Activated CD4-positive, alpha-beta T cell treated with anti-CD3 and anti-CD28 coated beads for 4 hours (primary cell): ENCODE measurements at regions not wholly inside any gene's neighbourhood (a gene's known extent, or its start where the extent isn't known, plus 50 kb on each side); places are given as distances from the start of the nearest gene placed in this dataset.

ENCODE experiments used
- DNase-seq, 2 donors: peaks; one replicate each; pipeline ENCODE4 v3.0.0-alpha.2; 2020

DNA sequence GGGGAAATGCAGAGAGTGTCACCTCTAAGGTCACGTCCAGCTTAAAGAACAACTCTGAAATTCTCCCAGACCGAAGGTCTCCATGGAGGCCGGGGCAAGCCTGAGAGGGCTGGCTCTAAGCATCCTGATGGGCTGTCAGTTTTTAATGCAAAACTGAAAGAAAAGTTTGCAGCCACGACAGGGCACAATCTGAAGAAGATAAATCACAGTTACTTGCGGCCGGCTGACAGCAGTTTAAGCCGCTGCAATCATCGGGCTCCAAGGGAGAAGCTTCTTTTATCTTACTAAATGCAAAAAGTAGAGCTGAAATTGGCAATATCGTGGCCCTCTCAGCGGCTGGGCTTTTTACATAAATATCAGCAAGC is 168.8 kb downstream of the CYLD start:
- DNase-seq: no peak

DNA sequence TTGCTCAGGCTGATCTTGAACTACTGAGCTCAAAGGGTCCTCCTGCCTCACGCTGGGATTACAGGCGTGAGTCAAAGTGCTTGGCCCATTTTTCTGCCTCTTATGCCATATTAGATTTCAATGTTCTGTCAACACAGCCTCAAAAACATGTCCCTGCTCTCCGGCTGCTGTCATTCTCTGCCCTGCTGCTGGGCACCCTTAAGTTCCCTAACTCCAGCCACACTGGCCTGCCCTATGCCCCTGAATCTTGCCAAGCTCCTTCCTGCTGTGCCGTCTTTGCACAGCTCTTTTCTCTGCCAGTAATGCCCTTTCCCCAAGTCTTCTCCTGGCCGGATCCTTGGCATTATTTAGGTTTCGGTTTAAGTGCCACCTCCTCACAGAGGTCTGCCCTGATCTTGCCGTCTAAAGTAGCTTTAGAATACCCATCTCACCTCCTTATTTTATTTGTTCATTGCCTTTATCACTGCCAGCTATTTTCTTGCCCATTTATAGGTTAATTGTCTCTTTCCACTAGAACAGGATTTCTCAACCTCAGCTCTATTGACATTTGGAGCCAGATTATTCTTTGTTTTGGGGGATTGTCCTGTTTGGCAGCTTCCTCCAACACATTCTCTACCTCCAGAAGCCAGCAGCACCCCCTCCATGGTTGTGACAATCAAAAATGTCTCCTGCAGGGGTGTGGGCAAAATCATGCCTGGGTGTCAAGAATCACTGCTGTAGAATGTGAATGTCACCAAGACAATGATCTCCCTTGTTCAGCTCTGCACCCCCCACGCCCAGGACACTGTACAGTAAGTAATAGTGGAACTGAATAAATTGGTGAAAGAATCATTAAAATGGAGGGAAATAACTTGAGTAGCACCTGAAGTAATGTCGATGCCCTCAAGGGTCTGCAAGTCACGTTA is 168.2 kb downstream of the CYLD start:
- no peak for DNase-seq

DNA sequence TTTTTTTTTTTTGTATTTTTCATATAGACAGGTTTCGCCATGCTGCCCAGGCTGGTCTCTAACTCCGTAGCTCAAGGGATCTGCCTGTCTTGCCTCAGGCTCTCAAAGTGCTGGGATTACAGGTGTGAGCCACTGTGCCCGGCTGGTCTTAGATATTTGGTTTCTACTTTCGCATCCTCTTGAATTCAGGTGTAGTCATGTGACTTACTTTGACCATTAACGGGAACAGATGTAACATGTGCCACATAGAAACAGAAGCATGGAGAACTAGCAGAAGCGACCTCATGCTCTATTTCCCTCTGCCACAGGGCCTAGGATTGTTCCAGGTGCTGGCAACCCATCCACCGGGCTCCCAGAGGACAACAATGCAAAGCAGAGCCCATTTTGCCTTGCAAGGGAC is 166.6 kb downstream of the CYLD start:
- no peak for DNase-seq

DNA sequence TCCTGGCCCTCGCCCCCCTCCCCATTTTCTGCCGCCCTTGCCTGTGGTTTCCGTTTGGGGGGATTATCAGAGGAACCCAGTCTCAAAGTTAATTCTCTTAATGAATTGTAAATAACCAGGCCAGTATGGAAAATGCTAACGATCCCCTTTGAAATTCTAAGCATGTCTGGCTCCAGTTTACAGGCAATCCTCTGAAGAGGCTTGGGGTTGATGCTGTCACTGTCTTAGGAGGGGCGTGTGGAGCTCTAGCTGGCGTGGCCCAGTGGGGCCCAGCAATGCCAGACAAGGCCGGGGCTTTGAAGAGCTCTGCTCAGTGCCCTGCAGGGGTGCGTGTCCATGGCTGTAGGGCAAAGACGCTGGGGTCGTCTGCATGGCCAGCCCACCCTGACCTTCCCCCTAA is 164.6 kb downstream of the CYLD start:
- DNase-seq: no peak

DNA sequence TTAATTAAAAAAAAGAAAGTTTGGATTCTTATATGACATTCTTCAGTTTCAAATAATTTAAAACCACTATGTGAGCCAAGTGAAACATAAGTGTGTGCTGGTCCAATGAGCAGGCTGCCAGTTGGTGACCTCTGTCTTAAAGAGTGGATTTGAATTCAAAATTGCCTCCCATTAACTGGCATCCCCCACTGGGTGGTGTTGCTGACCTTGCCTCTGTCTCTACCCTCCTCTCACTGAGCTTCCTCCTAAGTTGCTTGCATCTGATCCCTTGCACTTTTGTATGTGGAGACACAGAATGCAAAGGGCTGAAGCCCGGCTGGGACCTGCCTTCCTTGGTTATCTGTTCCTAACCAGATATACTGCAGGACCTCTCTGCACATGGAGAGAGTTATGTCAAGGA is 160.6 kb downstream of the CYLD start:
- DNase-seq: no peak

DNA sequence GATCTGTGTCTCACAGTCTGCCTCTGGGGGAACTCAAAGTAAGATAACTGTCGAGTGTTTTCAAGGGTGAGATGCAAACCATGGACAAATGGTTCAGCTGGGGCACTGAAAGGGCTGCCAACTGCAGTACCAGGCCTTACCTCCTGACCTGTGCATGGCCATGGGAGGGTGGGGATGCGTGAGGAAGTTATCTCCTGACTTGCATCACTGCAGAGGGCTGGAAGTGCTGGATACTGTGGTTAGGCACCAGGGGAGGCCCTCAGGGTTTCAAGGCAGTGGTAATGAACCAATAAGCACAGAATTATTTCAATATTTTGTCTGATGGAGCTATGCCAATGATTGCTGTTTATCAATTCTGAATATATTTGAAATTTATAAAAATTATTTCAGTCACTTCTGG is 159.2 kb downstream of the CYLD start:
- no peak for DNase-seq

DNA sequence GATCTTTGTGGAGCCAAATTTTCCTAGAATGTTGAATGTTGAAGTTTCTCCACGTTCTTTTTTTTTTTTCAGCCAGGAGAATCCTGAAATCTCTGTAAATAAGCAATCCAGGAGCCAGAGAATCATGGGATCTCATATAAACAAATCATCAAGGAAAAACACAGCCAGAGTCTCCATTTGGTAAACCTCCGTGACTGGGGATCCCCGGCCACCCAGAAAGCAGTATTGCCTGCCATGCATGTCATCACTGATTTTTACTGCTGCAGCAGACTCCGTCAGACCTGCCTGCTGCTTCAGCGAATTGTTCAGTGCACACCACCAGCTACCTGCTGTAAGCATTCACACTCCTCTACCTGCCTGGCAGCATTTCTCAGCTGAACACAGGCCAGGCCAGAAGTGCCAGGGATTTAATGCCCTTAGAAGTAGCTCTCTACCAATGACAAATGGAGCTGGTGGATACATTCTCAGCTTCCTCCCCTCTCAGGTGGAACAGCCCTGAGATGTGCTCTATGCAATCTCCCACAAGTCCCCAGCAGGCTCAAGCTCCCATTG is 158.6 kb downstream of the CYLD start:
- no peak for DNase-seq

DNA sequence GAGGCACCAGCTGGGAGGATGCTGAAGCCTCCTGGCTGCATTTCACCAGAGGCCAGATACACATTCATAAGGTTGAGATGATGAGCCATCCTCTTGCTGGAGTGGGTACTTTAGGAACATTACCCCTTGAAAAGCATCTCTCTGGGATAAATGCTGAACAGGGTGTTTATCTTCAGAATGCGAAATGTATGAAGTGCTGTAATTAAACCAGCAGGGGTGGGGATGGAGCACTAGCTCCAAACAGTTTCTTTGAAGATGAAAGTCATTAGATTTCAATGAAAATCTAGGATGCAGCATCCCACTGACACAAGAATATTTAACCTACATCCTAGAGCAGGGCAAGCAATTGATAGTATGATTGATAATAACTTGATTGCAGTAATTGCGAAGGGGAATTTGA is 158.1 kb downstream of the CYLD start:
- DNase-seq: no peak

DNA sequence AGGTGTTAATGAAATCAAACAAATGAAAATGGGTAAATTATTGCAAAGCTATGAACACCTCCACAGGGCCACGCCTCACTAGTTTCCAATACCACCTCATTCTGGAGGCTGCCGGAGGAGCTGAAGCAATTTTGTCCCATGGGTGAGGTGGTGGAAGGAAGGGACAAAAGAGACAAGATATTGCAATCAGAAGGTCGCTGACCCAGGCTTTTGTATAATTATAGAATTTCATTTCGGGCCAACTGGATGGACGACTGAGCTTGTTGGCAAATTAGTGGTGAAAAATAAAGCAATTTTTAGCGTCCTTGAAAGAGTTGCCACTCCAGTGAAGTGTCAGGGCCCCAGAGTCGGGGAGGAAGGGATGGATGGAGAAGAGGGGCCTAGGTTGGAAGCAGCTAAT is 147.9 kb downstream of the CYLD start:
- no peak for DNase-seq

DNA sequence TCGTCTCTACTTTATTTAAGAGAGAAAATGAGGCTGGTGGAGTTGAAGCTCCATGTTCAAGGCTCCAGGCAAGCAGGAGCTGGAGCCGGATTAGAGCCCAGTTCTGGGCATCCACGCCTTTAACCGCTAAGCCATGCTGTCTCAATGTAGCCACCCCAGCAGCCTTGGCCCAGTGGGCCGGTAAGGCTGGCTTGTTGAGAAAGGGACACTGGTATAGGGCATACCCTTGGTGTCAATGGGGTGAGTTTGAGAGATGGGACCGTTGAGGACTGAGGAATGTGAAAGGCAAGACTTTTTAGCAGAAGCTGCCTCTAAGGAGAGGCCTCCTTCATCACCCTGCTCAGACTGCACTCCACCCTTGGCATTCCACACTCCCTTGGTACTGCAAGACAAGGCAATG is 147.4 kb downstream of the CYLD start:
- no peak for DNase-seq

DNA sequence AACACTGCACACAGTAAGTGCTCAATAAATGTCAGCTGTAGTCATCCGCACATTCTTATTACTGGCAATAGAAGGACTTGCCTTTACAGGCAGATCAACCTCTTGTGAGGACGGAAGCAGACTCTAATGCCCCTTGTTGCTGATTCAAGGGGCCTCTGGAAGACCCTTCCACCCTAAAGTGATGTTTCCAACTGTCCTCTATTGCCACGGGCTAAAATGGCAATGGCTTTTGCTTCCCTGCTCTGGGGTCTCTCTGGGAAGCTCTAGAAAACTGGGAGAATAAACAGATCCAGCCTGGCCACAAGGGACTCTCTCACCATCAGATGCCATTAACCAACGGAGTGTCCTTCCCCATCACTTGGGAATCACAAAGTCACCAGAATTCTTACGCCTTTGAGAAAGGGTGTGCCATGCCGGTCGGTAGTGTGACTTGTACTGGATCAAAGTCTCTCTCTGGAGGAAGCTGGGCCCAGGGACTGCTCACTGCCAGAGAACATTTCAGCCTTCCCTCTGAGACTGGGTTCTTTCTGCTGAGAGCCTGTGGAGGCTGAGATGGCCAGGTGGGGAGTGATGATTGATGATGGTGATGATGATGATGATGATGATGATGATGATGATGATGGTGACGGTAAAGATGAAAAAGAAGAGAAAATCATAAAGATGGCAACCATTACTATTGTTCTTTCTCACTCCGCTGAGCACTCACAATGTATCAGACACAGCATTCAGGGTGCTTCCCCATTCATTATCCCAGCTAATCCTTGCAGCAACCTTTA is 146.8 kb downstream of the CYLD start:
- DNase-seq: no peak

DNA sequence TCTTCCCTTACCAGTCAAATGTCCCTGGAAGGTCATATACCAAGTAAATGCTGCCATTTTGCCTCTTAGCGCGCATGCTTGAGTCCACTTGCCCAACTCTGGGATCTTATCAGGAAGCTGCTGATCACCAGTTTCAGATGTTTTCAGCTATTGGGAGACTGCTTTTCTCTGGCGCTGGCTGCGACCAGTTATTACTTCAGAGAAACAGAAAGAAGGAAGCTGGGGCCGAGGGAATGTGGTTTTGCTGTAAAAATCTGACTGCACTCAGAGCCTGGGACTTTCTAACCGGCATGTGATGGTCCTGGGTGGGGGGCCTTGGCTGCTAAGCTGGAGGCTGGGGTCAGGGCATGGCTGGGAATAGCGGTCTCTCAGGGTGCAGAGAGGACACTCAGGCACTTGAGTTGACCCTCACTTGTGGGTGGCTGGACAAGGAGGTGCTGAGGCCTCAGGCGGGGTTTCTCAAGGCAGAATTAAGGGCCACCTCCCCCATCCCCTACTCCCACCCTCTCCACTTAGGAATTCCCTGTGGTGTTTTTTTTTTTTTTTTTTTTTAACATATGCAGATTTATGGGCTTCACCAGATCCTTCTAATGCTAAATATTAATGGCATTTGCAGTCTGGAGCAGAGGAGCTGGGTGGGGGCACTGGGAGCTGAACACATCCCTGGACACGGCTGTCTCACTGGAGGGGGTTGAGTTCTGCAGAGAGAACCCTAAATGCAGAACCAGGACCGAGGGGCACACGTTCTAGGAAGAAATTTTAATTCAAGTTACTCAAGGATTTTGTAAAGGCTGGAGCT is 145.8 kb downstream of the CYLD start:
- no peak for DNase-seq

DNA sequence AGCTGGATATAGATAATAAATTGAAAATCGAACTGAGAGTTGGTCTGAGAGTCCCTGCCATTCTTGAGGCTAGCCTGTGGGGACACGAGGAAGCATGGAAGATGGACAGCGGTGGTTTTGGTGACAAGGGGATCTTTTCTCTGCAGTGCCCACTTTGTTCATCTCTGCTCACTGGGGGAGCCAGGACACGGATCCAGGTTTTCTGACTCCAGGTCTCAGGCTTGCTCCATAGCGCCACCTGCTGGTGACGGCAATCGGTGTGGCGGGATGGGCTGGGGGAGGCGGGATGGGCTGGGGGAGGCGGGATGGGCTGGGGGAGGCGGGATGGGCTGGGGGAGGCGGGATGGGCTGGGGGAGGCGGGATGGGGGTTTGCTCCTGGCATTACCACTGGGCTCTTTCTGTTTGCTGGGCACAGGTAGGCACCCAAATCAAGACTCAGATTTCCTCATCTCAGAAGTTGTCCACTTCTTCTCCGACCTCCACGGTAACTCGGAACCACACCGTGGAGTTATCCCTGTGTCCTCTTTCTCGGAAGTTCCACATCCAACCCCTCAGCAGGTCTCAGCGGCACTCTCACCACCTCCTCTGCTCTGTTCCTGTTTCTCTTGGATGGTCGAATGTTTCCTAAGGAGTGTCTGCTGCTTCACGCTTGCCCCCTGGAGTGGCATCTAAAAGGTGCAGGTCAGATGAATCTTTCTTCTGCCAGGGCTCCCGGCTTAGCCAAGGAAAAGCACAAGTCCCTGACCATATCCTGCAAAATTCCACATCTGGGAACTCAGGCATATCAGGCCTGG is 142.4 kb downstream of the CYLD start:
- peak in 1 of 2 donors; percentile 16 for DNase-seq

DNA sequence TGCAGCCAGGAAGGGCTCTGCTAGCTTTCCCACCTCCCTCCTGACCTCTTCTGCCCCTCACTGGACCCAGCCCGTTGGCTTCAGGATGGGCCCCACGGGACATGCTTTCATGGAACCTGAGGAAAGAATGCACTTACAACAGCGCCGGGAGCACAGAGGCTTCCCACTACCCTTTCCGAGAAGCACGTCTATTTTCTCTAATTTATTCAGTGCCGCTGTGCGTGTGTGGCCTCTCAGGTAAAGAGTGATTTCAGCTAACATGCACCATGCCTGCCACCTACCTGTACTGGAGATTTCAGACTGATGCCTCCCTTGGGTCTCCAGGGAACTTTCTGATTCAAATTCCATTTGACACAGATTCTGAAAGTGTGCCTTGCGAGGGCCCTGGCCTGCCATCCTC is 140.1 kb downstream of the CYLD start:
- DNase-seq: no peak

DNA sequence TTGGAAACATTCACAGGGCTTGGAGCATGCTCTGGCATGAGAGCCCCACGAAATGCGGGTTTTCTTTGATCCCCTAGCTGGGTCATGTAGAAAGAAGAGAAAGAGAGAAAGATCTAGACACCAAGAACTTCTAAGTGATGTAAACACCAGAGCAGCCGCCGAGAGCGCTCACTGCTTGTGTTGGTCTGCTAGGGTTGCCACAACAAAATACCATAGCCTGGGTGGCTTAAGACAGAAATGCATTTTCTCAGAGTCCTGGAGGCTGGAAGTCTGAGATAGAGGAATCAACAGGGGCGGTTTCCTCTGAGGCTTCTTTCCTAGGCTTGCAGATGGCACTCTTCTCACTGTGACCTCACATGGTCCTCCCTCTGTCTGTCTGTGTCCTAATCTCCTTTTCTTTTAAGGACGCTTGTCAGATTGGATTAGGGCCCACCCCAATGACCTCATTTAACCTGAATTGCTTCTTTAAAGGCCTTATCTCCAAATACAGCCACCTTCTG is 139.5 kb downstream of the CYLD start:
- DNase-seq: no peak

DNA sequence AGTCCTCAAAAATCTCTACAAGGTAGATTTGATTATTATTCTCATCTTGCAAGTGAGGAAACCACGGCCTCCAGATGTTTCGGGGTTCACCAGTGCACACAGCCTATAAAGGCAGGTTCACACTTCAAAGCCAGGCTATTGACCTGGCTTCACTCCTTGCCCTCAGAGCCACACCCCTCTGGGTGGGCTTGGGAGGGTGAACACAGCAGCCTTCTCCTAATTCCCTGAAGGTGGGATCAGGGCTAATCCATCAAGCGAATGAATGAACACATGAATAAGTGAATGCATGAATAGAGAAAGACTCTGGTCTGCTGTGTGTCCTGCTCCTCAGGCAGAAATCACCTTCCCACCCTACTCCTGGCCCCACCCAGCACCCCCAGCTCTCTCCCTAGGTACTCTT is 139.0 kb downstream of the CYLD start:
- DNase-seq: no peak

DNA sequence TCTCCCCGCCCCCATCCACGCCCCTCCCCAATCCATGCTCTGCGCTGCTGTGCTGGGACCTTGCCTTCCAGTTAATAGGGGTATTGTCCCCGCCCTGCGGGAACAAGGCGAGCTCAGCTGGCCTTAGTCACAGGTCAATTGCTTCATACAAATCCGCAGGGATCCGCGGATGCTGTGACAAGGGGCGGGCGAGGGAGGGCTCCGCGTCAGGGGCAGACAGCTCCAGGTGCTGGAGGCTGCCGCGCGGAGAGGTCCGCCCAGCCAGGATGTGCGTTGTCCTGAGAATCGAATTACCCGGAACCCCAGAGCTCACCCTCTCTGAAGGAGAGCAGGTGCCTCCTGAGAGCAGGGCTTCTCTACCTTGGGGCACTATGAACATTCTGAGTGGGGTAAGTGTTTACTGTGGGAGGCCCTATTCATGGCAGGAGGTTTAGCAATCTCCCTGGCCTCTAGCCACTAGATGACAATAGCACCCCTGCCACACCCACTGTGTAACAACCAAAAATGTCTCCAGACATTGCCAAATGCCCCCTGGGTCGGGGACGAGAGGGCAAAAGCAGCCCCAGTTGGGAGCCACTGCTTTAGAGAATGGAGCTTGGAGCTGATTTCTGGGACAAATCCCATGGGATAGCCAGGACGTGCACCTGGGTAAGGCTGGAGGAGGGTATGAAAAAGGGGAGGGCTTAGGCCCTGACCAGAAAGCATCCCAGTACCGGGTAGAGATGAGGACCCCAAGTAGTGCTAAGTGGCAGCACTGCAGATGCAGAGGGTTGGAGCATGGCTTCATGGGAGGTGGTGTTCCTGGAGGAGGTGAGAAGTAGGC is 138.2 kb downstream of the CYLD start:
- no peak for DNase-seq

DNA sequence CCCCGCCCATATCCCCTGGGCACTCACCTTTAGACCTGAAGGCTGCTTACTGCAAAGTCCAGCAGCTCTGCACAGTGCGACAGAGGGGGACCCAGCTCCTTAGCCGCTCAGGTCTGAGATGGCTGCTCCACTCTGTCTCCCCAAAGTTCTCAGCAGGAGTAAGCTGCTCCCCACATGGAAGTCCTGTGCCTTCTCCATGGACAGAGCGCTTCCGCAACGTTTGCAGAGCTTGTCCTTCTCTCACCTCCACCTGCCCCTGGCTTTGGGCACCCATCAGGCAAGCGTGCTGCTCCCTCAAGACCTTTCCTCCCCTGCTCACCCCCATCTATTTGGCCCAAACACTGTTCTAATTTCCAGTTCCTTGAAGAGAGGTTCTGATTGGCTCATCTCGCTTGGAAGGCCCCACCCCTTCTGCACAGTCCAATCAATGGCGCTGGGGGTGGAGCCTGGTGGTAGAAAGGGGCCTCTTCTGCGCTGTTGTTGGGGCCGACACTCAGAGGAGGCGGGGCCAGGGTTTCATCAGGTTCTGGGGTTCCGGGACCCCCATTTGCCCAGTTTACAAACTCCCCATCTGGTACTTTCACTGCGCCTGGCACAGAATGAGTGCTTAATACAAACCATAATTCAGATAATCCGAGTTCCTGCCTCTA is 137.2 kb downstream of the CYLD start:
- DNase-seq: no peak

DNA sequence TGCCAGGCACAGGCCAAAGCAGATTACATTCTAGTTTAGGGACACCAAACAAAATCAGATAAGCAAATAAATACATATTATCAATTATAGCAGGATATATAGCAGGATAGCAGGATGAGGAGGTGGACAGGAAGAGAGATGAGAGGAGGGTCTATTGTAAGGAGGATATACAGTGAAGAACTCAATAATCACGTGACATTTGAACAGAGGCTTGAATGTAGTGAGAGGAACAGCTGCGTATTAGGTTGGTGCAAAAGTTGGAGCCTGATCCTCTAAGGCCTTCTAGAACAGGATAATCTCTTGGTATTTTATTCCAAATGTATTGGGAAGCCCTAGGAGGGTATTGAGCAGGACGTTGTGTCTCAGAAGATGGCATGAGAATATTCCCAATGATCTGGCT is 136.7 kb downstream of the CYLD start:
- DNase-seq: no peak

DNA sequence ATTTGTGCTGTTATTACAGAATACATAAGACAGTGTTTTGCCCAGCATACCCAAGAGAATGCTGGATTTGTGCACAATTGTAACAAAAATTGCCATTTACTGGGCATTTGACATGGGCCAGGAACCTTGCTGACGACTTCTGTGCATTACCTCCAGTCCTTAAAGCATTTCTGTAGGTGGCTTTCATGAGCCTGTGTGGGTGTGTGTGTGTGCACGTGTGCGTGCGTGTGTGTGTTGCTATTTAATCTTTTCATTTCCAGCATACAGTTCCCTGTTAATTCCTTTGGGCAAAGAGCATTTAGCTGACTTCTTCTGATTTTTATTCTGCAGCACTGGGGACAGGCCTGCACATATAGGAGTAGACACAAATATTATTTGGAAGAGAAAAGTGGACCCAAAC is 134.4 kb downstream of the CYLD start:
- no peak for DNase-seq

DNA sequence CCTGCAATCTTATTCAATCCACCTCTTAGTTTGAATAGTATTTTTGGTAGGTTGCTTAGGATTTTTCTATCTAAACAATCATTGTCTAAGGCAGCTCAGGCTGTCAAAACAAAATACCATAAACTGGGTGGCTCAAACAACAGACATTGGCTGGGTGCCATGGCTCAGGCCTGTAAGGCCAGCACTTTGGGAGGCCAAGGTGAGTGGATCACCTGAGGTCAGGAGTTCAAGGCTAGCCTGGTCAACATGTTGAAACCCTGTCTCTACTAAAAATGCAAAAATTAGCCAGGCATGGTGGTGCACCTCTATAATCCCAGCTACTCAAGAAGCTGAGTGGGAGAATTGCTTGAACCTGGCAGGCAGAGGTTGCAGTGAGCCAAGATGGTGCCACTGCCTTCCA is 126.7 kb downstream of the CYLD start:
- DNase-seq: no peak
